Gastrocnemius medialis (tissue), 4 donors: ENCODE measurements at regions not wholly inside any gene's neighbourhood (a gene's known extent, or its start where the extent isn't known, plus 50 kb on each side); places are given as distances from the start of the nearest gene placed in this dataset.

ENCODE experiments used
- ATAC-seq, 2 donors: fragments of 150-250 bp; one replicate each; pipeline ENCODE4 v1.9.1; 2016
- DNase-seq, 2 donors: peaks; one replicate each; pipeline ENCODE4 v3.0.0-alpha.2; 2019
- H3K27ac ChIP-seq, 4 donors: fragments of 200-600 bp; sonication (generic); 1 replicate in 1 of 4; 2 replicates in 3 of 4; pipeline ENCODE4 v1.5.1; 2016 to 2018; ENCODE audit warnings: mild to moderate bottlenecking in 2 of 4, moderate library complexity in 1 of 4
- H3K27me3 ChIP-seq, 3 donors: fragments of 200-600 bp; sonication (generic) in 2 of 3; 1 replicate in 1 of 3; 2 replicates in 2 of 3; pipeline versions ENCODE4 v1.5.1 to v1.6.0; 2016 to 2019; ENCODE audit warnings: mild to moderate bottlenecking in 1 of 3, moderate library complexity in 1 of 3
- H3K36me3 ChIP-seq, 2 donors: fragments of 200-600 bp; sonication (generic) in 1 of 2; one replicate each; pipeline ENCODE4 v1.5.1; 2017 to 2018
- H3K4me1 ChIP-seq, 2 donors: fragments of 200-600 bp; sonication (generic) in 1 of 2; one replicate each; pipeline ENCODE4 v1.5.1; 2016 to 2017; ENCODE audit warnings: mild to moderate bottlenecking in 2 of 2
- H3K4me3 ChIP-seq, 4 donors: fragments of 200-600 bp; sonication (generic) in 3 of 4; 1 replicate in 1 of 4; 2 replicates in 3 of 4; pipeline ENCODE4 v1.5.1; 2016 to 2019; ENCODE audit warnings: mild to moderate bottlenecking in 2 of 4
- H3K9me3 ChIP-seq, 3 donors: fragments of 200-600 bp; sonication (generic) in 2 of 3; 1 replicate in 1 of 3; 2 replicates in 2 of 3; pipeline ENCODE4 v1.5.1; 2016 to 2019
- CTCF ChIP-seq, 5 experiments: fragments of 450-650 bp in 3 of 5; fragments of 200-600 bp in 2 of 5; sonication (generic) in 2 of 5; IDR thresholded peaks in 4 of 5; conservative IDR thresholded peaks in 1 of 5; 1 replicate in 4 of 5; 2 replicates in 1 of 5; pipeline ENCODE4 v1.5.1; 2016 to 2019; ENCODE audit warnings: antibody characterized with exemption in 5 of 5, mild to moderate bottlenecking in 3 of 5, moderate library complexity in 3 of 5
- POLR2A ChIP-seq, 2 donors: fragments of 450-650 bp; IDR thresholded peaks; one replicate each; pipeline ENCODE4 v1.6.1; 2017; ENCODE audit warnings: antibody characterized with exemption in 2 of 2, mild to moderate bottlenecking in 2 of 2, moderate library complexity in 2 of 2
- in situ Hi-C, 4 donors: fragments of 200-750 bp; cut with MboI; loops; one replicate each; pipeline versions ENCODE4 v1.15.0 to v1.8.0; 2017; ENCODE audit warnings: low sequenced_read_pairs in 4 of 4
- intact Hi-C: fragments of 100-400 bp; cut with DNase I; formaldehyde crosslinking; loops from one replicate; pipeline ENCODE4 v1.15.1; 2023; ENCODE audit warnings: low total_unique reads

DNA sequence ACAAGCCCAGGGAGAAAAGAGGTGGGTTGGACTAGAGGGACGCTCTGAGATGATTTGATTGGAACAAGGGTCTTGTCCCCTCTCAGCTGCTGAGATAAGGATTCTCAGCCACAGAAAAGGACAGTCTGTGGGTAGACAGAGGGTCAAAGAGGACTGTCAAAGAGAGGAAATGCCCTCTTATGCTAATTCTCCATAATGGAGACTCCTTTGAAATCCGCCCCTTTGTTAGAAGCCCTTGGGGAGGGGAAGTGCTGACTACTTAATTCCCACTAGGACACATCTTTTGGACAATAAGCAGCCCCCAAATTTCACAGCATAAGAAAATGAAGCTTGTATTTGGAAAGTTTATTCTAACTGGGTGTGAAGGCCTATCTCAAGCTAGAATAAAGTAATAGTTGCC lies 176.6 kb downstream of the KTN1 start:
- H3K4me3 ChIP-seq, result no peak overlapping the region
- intact Hi-C loops (no loop called here), in situ Hi-C loops (no loop called here)
- no peak for DNase-seq
- TF ChIP-seq CTCF (IDR thresholded peaks at IDR 0.05 in 4 of 5, conservative IDR thresholded peaks at IDR 0.05 in 1 of 5), result no peak
- no peak for TF ChIP-seq POLR2A (IDR thresholded peaks at IDR 0.05)
- H3K27me3 ChIP-seq, result no peaks in the 10 kb centered on the region
- ATAC-seq, result no peak
- no peaks in the 10 kb centered on the region for H3K4me1 ChIP-seq
- H3K9me3 ChIP-seq, result no peaks in the 10 kb centered on the region
- no peaks in the 10 kb centered on the region for H3K36me3 ChIP-seq
- H3K27ac ChIP-seq, result no peak overlapping the region

GRCh38 chr14:55758796-55759195 lies 178.8 kb downstream of the KTN1 start:
- intact Hi-C loops (no loop called here), in situ Hi-C loops (no loop called here)
- H3K4me1 ChIP-seq, result no peaks in the 10 kb centered on the region
- no peak for TF ChIP-seq POLR2A (IDR thresholded peaks at IDR 0.05)
- TF ChIP-seq CTCF (IDR thresholded peaks at IDR 0.05 in 4 of 5, conservative IDR thresholded peaks at IDR 0.05 in 1 of 5), result no peak
- no peaks in the 10 kb centered on the region for H3K27me3 ChIP-seq
- ATAC-seq (no peak), DNase-seq (no peak)
- H3K36me3 ChIP-seq, result no peaks in the 10 kb centered on the region
- no peaks in the 10 kb centered on the region for H3K9me3 ChIP-seq
- no peak overlapping the region for H3K4me3 ChIP-seq
- H3K27ac ChIP-seq, result no peak overlapping the region

- intact Hi-C loops, result no loop called here
- no peak overlapping the region for H3K4me3 ChIP-seq
- no peaks in the 10 kb centered on the region for H3K4me1 ChIP-seq
- DNase-seq (no peak), ATAC-seq (no peak)
- no peaks in the 10 kb centered on the region for H3K27me3 ChIP-seq
- in situ Hi-C loops, result no loop called here
- no peak for TF ChIP-seq CTCF (IDR thresholded peaks at IDR 0.05 in 4 of 5, conservative IDR thresholded peaks at IDR 0.05 in 1 of 5)
- no peak for TF ChIP-seq POLR2A (IDR thresholded peaks at IDR 0.05)
- no peak overlapping the region for H3K27ac ChIP-seq
- H3K9me3 ChIP-seq, result no peaks in the 10 kb centered on the region
- no peaks in the 10 kb centered on the region for H3K36me3 ChIP-seq
Measured at GRCh38 chr14:55760789-55761566, 181.0 kb downstream of the KTN1 start.

- Histone ChIP-seq H3K36me3 (no peaks in the 10 kb centered on the region), H3K4me1 (no peaks in the 10 kb centered on the region), H3K27ac (no peak overlapping the region), H3K27me3 (no peaks in the 10 kb centered on the region), H3K9me3 (no peaks in the 10 kb centered on the region), H3K4me3 (no peak overlapping the region)
- ATAC-seq (no peak), DNase-seq (no peak)
- TF ChIP-seq POLR2A (IDR thresholded peaks at IDR 0.05), result no peak
- no peak for TF ChIP-seq CTCF (IDR thresholded peaks at IDR 0.05 in 4 of 5, conservative IDR thresholded peaks at IDR 0.05 in 1 of 5)
- intact Hi-C loops (no loop called here), in situ Hi-C loops (no loop called here)
Measured at GRCh38 chr14:55761651-55762050, 181.6 kb downstream of the KTN1 start.
